ENCODE measurements at regions not wholly inside any gene's neighbourhood (a gene's known extent, or its start where the extent isn't known, plus 50 kb on each side); places are given as distances from the start of the nearest gene placed in this dataset.

- no TSS peak for BruUV-seq (replicated peaks)
- ATAC-seq = no peak
- ChIA-PET SMC1A (ENCODE audit: uncharacterized antibody, unreplicated experiment) (no interaction called here), RAD21 (ENCODE audit: unreplicated experiment) (no interaction called here), POLR2A (no interaction called here), CTCF (no interaction called here)
- Histone ChIP-seq H3K4me2 (ENCODE audit: control insufficient read depth, insufficient read depth) (no peak overlapping the region), H3K27ac (ENCODE audit: control insufficient read depth, insufficient read depth) (no peak overlapping the region), H4K20me1 (ENCODE audit: control insufficient read depth, insufficient read depth) (no peaks in the 10 kb centered on the region), H3K4me1 (ENCODE audit: control insufficient read depth, insufficient read depth, low read length) (no peaks in the 10 kb centered on the region), H2AFZ (ENCODE audit: control insufficient read depth, low read depth, low read length) (no peak overlapping the region), H3K79me2 (ENCODE audit: control insufficient read depth, insufficient read depth, low read length) (no peaks in the 10 kb centered on the region), H3K4me3 (no peak overlapping the region), H3K9me3 (replicated peaks; ENCODE audit: control insufficient read depth, insufficient read depth, low read length) (no peaks in the 10 kb centered on the region; the same call in 2 of the 3 replicates), H3K27me3 (replicated peaks in 1 of 2; ENCODE audit: control insufficient read depth in 2 of 2, insufficient read depth in 2 of 2, low read length in 1 of 2) (no peaks in the 10 kb centered on the region), H3K36me3 (ENCODE audit: control insufficient read depth in 2 of 2, insufficient read depth in 2 of 2, low read length in 1 of 2) (no peaks in the 10 kb centered on the region), H3K9ac (ENCODE audit: control insufficient read depth, insufficient read depth, low read length) (no peak overlapping the region)
- WGBS (ENCODE audit: insufficient coverage, insufficient replicate concordance, low lambda C conversion rate, missing lambda C conversion rate) = 0% methylated on average over 1 of the region's 1 CpG
- no peak for DNase-seq (ENCODE audit: low read depth, low spot score)
- intact Hi-C loops (cut with micrococcal nuclease; ENCODE audit: unreplicated experiment) (no loop called here), in situ Hi-C loops (cut with MboI) (no loop called here)
- no peak for TF ChIP-seq CREM (IDR thresholded peaks at IDR 0.05; ENCODE audit: low read depth)
- no peak for TF ChIP-seq ESRRA (IDR thresholded peaks at IDR 0.05; ENCODE audit: low read length)
- no peak for TF ChIP-seq SIX5 (IDR thresholded peaks at IDR 0.05; ENCODE audit: low read depth, low read length, severe bottlenecking)
- TF ChIP-seq ASH2L (IDR thresholded peaks at IDR 0.05; ENCODE audit: borderline replicate concordance, low read depth) = no peak
- no peak for TF ChIP-seq HSF1 (IDR thresholded peaks at IDR 0.05; ENCODE audit: low read depth, low read length)
- TF ChIP-seq EP300 (IDR thresholded peaks at IDR 0.05; ENCODE audit: borderline replicate concordance in 1 of 2, control insufficient read depth in 1 of 2, low read depth in 2 of 2, low read length in 2 of 2) = no peak
- no peak for TF ChIP-seq MXI1 (IDR thresholded peaks at IDR 0.05; ENCODE audit: low read depth, low read length)
- no peak for TF ChIP-seq NR2F1 (conservative IDR thresholded peaks at IDR 0.05)
- TF ChIP-seq BRCA1 (IDR thresholded peaks at IDR 0.05; ENCODE audit: low read depth, low read length) = no peak
- TF ChIP-seq TBL1XR1 (IDR thresholded peaks at IDR 0.05; ENCODE audit: low read depth, low read length) = no peak
- no peak for TF ChIP-seq RBBP5 (conservative IDR thresholded peaks at IDR 0.05)
- no peak for TF ChIP-seq PML (IDR thresholded peaks at IDR 0.05; ENCODE audit: low read length)
- TF ChIP-seq HDAC2 (IDR thresholded peaks at IDR 0.05) = no peak
- TF ChIP-seq EZH2 (IDR thresholded peaks at IDR 0.05; ENCODE audit: borderline replicate concordance, control insufficient read depth, low read depth, low read length) = no peak
- FAIRE-seq = no peak
Observed at GRCh38 chr13:58855283-58855682, 1223.7 kb downstream of the PCDH17 start.
